GM12892 (cell line): ENCODE measurements at regions not wholly inside any gene's neighbourhood (a gene's known extent, or its start where the extent isn't known, plus 50 kb on each side); places are given as distances from the start of the nearest gene placed in this dataset.

Experiments used
- POLR2A ChIP-seq: IDR thresholded peaks from 2 replicates; pipeline ENCODE4 v1.6.1; 2011; ENCODE audit warnings: low read depth, low read length, control low read depth
- POLR2AphosphoS5 ChIP-seq: IDR thresholded peaks from 2 replicates; pipeline ENCODE4 v1.6.1; 2011; ENCODE audit warnings: low read depth, low read length, control low read depth
- TAF1 ChIP-seq: IDR thresholded peaks from 2 replicates; pipeline ENCODE4 v1.6.1; 2011; ENCODE audit warnings: low read depth, mild to moderate bottlenecking, control low read depth, low read length, borderline replicate concordance

GRCh38 chr10:120077707-120078492 lies 185.4 kb downstream of the SEC23IP start:
- TF ChIP-seq POLR2A (no peak), POLR2AphosphoS5 (no peak), TAF1 (no peak)
